NCI-H1436 treated with DMSO at 0.1 percent for 48 hours (cell line): ENCODE measurements at regions not wholly inside any gene's neighbourhood (a gene's known extent, or its start where the extent isn't known, plus 50 kb on each side); places are given as distances from the start of the nearest gene placed in this dataset.
"Not testable (repeated sequence)": the region's sequence is repeated elsewhere in the genome, so short reads cannot be mapped to it uniquely, and the experiment has no call there.

ENCODE experiments used
- DNase-seq: peaks from one replicate; lab custom pipeline; 2025; lab: John Stamatoyannopoulos, UW

- not testable (repeated sequence) for DNase-seq
Measured at GRCh38 chr17:45554479-45554878, 64.0 kb upstream of the PLEKHM1 start.

DNA sequence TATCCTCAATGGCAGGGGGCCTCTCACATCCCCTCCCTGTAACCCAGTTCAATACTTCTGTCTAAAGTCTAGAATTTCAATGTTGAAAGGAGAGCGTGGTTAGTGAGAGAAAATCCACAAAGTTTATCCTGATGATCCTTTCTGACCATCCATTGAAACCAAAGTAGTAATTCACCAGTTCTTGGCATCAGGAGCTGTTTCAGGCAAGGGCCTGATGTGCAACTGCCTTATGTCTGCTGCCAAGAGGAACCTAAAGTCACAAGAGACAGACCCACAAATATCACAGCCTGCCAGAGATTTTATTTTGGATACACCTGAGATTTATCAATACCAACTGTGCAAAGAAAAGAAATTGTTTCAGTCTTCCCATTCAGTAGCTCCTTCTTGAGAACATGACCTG is 68.3 kb upstream of the PLEKHM1 start:
- not testable (repeated sequence) for DNase-seq

DNA sequence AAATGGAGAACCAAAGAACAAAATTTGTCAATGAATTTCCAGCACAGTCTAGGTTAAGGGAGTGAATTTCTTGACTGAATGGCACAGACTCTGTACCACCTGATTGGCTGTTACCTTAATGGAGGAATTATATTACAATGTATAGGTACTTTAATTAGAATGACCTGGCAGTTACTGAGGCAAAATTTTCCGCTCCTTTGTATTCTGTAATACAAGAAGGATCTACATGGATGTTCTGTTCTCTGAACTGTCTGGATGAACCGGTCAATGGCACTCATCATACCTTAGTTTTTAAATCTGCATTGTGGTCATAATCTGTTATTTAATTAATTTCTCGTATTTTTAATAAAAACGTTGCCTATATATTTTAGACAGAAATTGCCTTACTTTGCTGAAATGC is 72.3 kb upstream of the PLEKHM1 start:
- DNase-seq = not testable (repeated sequence)

GRCh38 chr17:45563283-45563682 is 72.8 kb upstream of the PLEKHM1 start:
- not testable (repeated sequence) for DNase-seq

DNA sequence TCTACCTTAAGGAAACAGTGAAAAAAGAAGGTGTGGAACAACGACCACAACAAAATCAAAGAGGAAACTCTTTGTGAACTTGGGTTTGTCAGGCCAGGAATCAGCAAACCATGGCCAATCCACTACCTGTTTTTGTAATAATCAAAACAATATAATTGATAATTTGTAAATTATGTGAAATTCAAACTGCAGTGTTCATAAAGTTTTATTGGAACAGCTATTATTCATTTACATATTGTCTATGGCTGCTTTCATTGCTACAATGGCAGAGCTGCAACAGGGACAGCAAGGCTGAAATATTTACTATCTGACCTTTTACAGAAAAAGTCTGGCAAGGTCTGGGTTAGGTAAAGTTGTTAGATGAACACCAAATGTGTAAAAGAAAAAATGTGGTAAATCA is 77.8 kb upstream of the PLEKHM1 start:
- DNase-seq = not testable (repeated sequence)

- not testable (repeated sequence) for DNase-seq
Measured at GRCh38 chr17:45573326-45573725, 82.8 kb upstream of the PLEKHM1 start.

DNA sequence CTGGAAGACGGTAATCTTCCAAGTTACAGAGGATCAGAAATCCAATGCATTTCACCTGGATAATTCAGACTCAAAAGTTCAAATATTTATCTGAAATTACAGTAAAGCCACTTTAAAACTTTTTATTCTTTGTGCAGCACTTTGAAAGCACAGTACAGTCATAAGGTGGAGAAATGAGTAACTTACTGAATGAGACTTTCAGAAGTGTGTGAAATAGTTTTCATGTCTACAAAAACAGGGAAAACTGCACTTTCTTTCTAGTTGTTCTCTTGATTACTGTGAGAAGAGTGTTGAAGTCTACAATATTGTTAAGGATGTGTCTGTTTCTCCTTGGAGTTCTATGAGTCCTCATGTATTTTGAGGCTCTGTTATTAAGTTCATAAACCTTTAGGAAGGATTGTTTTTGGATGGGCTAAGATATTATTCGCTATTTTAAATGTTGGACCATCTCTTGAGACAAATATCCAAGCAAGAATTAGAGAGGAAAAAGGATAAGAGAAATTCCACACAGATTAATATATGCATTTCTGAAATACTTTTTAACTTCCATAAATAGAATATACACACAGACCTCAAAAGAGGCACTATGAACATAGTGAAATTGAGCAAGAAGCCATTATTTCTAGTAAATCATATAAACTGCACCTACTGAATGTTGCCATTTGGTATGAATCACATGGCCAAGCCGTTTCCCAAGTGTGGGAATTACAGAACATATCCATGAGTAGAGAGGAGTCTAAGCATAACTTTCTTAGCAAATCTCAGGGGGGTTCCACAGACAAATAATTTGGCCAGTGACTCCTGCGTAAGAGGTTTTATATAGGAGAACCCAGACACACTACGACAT is 83.6 kb upstream of the PLEKHM1 start:
- DNase-seq = no peak

GRCh38 chr17:45575126-45575885 is 84.8 kb upstream of the PLEKHM1 start:
- no peak for DNase-seq

- DNase-seq = not testable (repeated sequence)
Measured at GRCh38 chr17:45576527-45577307, 86.2 kb upstream of the PLEKHM1 start.

GRCh38 chr17:45577571-45578279 is 87.2 kb upstream of the PLEKHM1 start:
- DNase-seq = no peak

DNA sequence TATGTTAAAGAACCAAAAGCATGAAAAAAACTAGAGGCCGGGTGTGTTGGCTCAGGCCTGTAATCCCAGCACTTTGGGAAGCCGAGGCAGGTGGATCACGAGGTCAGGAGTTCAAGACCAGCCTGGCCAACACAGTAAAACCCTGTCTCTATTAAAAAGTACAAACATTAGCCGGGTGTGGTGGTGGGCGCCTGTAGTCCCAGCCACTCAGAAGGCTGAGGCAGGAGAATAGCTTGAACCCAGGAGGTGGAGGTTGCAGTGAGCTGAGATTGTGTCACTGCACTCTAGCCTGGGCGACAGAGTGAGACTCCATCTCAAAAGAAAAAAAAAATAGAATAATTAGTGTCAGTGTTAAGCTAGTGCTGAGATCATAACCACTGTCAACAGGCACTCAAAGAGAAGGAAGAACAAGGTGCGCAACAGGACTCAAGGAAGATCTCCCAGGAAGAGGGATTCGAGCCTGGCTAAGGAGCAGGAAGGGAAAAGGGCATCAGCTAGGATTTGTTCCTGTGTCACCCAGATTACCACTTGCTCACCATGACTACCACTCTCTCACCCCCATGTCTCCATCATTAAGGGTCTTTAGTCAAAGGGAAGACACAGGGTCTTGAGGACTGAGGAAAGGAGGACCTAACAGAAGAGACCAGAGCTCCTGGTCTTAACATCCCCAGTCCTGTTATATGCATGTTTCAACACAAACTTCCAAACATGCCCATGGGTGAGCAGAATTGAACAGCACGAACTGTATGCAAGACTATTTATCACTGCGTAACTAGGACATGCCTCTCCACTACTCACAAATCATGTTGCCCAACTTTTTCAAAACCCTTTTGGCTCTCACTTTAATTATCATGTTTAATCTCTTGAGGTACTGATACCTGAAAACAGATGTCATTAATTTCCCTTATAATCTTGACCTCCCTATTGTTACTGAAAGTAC is 88.3 kb upstream of the PLEKHM1 start:
- DNase-seq = no peak

DNA sequence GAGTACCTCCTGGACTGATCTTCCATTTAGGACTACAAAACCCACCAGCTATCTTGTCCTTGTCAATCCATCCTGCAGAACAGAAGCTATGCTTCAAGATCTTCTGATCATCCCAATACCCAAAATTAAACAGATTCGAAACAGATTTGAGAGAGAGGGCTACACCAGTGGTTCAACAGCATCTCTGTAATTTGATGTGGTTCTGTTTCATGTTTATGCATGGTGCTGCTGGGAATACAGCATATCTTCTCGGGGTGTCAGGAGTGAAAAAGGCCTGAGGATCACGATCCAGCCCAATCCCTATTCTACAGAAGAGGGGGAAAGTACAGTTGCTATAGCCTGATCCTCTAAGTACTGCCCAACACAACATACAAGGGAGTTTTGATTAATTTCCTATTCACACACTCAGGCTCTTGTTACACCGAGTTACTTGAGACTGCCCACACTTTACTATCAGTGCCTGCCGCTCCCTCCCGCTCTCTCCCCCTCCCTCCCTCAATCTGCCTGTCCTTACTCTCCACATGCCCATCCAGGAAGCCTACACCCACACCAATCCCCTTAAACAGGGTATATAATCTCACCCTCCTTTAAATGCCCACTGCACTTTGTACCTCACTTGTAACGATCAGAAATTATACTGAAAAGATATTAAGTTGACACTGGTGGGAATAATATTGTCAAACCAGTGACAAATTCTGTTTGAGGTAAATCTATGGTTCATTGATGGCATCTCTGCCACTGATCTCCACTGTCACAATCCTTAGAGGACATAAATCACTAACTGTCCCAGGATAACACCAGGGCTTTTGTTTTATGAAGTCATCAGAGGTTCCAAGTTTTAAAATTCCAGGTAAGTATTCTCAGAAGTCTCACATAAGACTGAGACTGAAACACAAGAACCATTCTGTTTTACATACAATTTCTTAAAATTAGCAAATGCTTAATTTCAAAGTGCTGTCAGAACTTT is 89.3 kb upstream of the PLEKHM1 start:
- no peak for DNase-seq

GRCh38 chr17:45580924-45581323 is 90.4 kb upstream of the PLEKHM1 start:
- DNase-seq = no peak

DNA sequence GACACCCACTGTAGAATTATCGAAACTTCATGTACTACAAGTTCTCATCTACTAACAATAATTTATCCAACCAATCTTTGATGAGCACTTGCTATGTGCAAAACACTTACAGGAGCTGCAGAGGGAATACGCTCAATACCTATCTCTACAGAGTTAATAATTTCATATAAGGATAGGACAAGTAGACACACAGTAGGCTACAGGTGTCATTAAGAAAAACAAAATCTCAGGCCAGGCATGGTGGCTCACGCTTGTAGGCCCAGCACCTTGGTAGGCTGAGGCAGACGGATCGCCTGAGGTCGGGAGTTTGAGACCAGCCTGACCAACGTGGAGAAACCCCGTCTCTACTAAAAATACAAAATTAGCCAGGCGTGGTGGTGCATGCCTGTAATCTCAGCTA is 91.3 kb upstream of the PLEKHM1 start:
- DNase-seq = no peak

- DNase-seq = no peak
Measured at GRCh38 chr17:45584092-45585036, 93.8 kb upstream of the PLEKHM1 start.

GRCh38 chr17:45585037-45585733 is 94.7 kb upstream of the PLEKHM1 start:
- DNase-seq = not testable (repeated sequence)

DNA sequence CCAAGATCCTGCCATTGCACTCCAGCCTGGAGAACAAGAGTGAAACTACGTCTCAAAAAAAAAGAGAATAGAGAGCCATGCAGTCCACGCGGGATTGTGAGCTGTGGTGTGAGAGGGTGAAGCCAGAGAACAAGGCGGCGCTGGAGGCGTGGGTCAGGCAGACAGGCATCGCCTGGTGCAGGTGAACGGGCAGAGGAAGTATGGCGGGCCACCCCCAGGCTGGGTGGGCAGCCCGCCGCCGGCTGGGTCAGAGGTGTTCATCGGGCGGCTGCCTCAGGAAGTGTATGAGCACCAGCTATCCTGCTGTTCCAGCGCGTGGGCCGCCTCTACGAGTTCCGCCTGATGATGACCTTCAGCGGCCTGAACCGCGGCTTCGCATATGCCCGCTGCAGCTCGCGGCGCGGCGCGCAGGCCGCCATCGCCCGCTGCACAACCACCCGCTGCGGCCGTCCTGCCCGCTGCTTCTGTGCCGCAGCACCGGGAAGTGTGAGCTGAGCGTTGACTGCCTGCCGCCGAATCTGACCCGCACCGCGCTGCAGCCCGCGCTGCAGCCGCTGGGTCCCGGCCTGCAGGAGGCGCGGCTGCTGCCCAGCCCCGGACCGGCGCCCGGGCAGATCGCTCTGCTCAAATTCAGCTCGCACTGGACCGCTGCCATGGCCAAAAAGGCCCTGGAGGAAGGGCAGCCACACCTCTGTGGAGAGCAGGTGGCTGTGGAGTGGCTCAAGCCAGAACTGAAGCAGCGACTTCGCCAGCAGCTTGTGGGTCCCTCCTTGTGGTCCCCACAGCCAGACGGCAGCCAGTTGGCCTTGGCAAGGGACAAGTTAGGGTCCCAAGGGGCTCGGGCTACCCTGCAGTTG is 95.5 kb upstream of the PLEKHM1 start:
- DNase-seq = not testable (repeated sequence)
